Neural cell (in vitro differentiated cells): ENCODE measurements at regions not wholly inside any gene's neighbourhood (a gene's known extent, or its start where the extent isn't known, plus 50 kb on each side); places are given as distances from the start of the nearest gene placed in this dataset.

ENCODE experiments used
- EP300 ChIP-seq: fragments of 450-650 bp; conservative IDR thresholded peaks from 2 replicates; pipeline ENCODE4 v1.6.1; 2014; ENCODE audit warnings: antibody characterized with exemption, mild to moderate bottlenecking, moderate library complexity; ENCODE audit not compliant: poor library complexity, severe bottlenecking
- EZH2 ChIP-seq: fragments of 200-600, 300-800 bp; shearing (Covaris generic), sonication (generic); IDR thresholded peaks from 2 replicates; pipeline ENCODE4 v1.6.1; 2014; ENCODE audit warnings: antibody characterized with exemption, low read length, borderline replicate concordance, mild to moderate bottlenecking; ENCODE audit not compliant: insufficient read depth, poor library complexity, severe bottlenecking
- TF ChIP-seq, protein P1 (sequence below): fragments of 450-650 bp; IDR thresholded peaks from 2 replicates; pipeline ENCODE4 v1.5.1; 2014; ENCODE audit warnings: antibody characterized with exemption, mild to moderate bottlenecking, moderate library complexity; ENCODE audit not compliant: poor library complexity, severe bottlenecking
- TF ChIP-seq, protein P2 (sequence below): IDR thresholded peaks from 2 replicates; pipeline ENCODE4 v1.6.1; 2012; ENCODE audit warnings: borderline replicate concordance

DNA sequence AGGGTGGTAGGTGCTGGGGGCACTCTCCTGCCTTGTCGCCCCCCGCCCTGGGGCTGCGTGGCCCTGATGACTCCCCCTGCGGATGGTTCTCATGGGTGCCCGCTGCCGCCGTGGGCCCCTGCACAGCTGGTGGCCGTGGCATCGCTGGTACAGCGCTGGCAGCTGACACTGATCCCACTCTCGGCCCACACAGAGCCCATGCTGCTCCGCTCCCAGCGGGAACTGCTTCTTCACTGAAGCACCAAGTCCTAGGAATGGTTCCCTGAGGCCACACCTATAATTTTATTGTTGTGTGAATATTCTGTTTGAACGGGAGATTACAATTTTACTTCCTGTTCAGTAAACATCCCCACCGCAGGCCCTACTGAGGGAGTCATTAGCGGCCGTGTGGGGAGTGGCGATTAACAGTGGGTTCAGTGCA is 138.6 kb upstream of the NKX1-1 start:
- TF ChIP-seq, protein P1, sequence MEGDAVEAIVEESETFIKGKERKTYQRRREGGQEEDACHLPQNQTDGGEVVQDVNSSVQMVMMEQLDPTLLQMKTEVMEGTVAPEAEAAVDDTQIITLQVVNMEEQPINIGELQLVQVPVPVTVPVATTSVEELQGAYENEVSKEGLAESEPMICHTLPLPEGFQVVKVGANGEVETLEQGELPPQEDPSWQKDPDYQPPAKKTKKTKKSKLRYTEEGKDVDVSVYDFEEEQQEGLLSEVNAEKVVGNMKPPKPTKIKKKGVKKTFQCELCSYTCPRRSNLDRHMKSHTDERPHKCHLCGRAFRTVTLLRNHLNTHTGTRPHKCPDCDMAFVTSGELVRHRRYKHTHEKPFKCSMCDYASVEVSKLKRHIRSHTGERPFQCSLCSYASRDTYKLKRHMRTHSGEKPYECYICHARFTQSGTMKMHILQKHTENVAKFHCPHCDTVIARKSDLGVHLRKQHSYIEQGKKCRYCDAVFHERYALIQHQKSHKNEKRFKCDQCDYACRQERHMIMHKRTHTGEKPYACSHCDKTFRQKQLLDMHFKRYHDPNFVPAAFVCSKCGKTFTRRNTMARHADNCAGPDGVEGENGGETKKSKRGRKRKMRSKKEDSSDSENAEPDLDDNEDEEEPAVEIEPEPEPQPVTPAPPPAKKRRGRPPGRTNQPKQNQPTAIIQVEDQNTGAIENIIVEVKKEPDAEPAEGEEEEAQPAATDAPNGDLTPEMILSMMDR, result no peak
- TF ChIP-seq EZH2 (no peak), EP300 (no peak)
- TF ChIP-seq, protein P2, sequence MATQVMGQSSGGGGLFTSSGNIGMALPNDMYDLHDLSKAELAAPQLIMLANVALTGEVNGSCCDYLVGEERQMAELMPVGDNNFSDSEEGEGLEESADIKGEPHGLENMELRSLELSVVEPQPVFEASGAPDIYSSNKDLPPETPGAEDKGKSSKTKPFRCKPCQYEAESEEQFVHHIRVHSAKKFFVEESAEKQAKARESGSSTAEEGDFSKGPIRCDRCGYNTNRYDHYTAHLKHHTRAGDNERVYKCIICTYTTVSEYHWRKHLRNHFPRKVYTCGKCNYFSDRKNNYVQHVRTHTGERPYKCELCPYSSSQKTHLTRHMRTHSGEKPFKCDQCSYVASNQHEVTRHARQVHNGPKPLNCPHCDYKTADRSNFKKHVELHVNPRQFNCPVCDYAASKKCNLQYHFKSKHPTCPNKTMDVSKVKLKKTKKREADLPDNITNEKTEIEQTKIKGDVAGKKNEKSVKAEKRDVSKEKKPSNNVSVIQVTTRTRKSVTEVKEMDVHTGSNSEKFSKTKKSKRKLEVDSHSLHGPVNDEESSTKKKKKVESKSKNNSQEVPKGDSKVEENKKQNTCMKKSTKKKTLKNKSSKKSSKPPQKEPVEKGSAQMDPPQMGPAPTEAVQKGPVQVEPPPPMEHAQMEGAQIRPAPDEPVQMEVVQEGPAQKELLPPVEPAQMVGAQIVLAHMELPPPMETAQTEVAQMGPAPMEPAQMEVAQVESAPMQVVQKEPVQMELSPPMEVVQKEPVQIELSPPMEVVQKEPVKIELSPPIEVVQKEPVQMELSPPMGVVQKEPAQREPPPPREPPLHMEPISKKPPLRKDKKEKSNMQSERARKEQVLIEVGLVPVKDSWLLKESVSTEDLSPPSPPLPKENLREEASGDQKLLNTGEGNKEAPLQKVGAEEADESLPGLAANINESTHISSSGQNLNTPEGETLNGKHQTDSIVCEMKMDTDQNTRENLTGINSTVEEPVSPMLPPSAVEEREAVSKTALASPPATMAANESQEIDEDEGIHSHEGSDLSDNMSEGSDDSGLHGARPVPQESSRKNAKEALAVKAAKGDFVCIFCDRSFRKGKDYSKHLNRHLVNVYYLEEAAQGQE, result no peak
